Large intestine (tissue), 3 donors: ENCODE measurements at regions not wholly inside any gene's neighbourhood (a gene's known extent, or its start where the extent isn't known, plus 50 kb on each side); places are given as distances from the start of the nearest gene placed in this dataset.

Experiments used
- DNase-seq, 2 donors: peaks; one replicate each; pipeline versions ENCODE4 v3.0.0 to v3.0.0-alpha.2; 2013
- H3K27ac ChIP-seq: one replicate; pipeline ENCODE4 v1.5.1; 2013; ENCODE audit warnings: low read length
- H3K27me3 ChIP-seq: 2 replicates; pipeline ENCODE4 v1.6.1; 2013; ENCODE audit warnings: low read length; ENCODE audit not compliant: control insufficient read depth, insufficient read depth
- H3K36me3 ChIP-seq: 2 replicates; pipeline ENCODE4 v1.6.1; 2013; ENCODE audit warnings: low read length; ENCODE audit not compliant: control insufficient read depth, insufficient read depth
- H3K4me1 ChIP-seq: one replicate; pipeline ENCODE4 v1.6.1; 2013; ENCODE audit warnings: low read length; ENCODE audit not compliant: control insufficient read depth, insufficient read depth
- H3K4me3 ChIP-seq: one replicate; pipeline ENCODE4 v1.5.1; 2013; ENCODE audit warnings: low read length
- H3K9me3 ChIP-seq: one replicate; pipeline ENCODE4 v1.6.1; 2013; ENCODE audit warnings: mild to moderate bottlenecking, low read depth, low read length, moderate library complexity; ENCODE audit not compliant: control insufficient read depth
- WGBS: methylation state at CpG from one replicate; pipeline ENCODE4 v1.1.5; 2013; ENCODE audit warnings: low lambda C conversion rate; ENCODE audit not compliant: insufficient coverage; 5-methylcytosine and 5-hydroxymethylcytosine counted together

DNA sequence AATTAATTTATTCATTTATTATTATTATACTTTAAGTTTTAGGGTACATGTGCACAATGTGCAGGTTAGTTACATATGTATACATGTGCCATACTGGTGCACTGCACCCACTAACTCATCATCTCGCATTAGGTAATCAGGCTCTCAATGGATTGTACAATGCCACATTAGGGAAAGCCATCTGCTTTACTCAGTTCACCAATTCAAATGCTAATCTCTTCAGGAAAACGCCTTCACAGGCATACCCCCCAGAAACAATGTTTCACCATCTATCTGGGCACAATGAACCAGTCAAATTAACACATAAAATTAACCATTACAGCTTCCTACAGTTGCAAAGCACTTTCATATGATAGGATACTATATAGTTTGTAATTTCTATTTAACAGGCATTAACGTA, 84.8 kb upstream of the DNAJC10 start:
- Histone ChIP-seq H3K36me3 (no peaks in the 10 kb centered on the region), H3K27me3 (no peaks in the 10 kb centered on the region), H3K4me3 (no peak overlapping the region), H3K4me1 (no peaks in the 10 kb centered on the region), H3K9me3 (no peaks in the 10 kb centered on the region), H3K27ac (no peak overlapping the region)
- DNase-seq = no peak
- 100% methylated on average over 1 of the region's 3 CpGs for WGBS

DNA sequence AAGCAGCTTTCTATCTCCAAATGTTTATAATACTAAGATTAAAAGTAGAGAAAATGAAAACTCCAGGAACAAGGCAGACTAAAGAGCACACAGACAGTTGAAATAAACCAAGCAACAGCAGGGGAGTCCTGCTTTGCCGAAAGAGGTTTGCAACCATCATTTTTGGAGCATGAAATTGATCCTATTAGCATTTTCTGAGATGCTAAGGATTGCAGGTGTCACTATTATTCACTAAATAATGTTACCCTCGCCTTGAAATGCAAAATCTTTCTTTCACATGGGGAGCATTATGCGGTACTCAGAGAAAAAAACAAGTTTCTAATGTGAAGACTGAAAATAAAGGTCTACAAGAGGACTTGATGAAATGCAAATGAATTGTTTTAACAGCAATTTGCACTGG, 81.7 kb upstream of the DNAJC10 start:
- H3K9me3 ChIP-seq = no peaks in the 10 kb centered on the region

DNA sequence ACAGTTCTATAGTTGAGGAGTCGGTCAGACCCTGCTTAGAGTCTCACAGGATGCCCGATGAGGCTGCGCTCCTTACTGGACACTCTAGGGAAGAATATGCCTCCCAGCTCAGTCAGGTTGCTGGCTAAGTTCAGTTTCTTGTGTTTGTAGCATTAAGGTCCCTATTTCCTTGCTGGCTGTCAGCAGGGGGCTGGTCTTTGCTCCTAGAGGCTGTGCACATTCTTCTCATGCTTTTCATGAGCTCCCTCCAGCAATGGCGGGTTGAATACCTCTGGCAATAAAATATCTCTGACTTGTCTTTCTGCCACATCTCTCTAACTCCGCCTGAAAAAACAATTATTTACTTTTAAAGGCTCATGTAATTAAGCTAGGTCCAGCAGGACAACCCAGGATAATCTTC, 79.4 kb upstream of the DNAJC10 start:
- Histone ChIP-seq H3K4me3 (no peak overlapping the region), H3K27me3 (no peaks in the 10 kb centered on the region), H3K9me3 (no peaks in the 10 kb centered on the region), H3K36me3 (no peaks in the 10 kb centered on the region), H3K27ac (no peak overlapping the region), H3K4me1 (no peaks in the 10 kb centered on the region)
- no peak for DNase-seq
- no CpG with 5 or more reads among the region's 5 CpGs for WGBS

More for the DNA sequence above, 81.7 kb upstream of the DNAJC10 start:
- Histone ChIP-seq H3K4me1 (no peaks in the 10 kb centered on the region), H3K36me3 (no peaks in the 10 kb centered on the region), H3K27me3 (no peaks in the 10 kb centered on the region), H3K4me3 (no peak overlapping the region), H3K27ac (no peak overlapping the region)
- 100% methylated on average over 3 of the region's 3 CpGs for WGBS
- DNase-seq = no peak

DNA sequence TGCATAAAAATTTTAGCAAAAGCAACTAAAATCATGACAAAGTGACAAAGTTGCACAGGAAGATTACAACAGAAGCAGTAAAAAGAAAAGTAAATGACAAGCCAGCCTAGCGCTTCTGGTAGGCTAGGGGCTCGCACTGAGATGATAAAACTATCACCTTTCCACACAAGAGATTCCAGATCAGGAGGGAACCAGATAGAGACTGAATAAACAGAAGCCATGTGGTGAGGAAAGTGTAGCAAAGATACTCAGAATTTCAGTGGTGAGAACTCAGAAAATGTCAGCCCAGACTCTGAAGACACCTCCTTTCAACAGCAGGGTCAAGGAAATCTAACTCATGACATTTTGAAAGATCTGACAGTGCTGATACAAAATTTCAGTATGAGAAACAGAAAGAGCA, 77.4 kb upstream of the DNAJC10 start:
- no peak overlapping the region for H3K4me3 ChIP-seq
- no peak overlapping the region for H3K27ac ChIP-seq
- H3K27me3 ChIP-seq = no peaks in the 10 kb centered on the region
- H3K4me1 ChIP-seq = no peaks in the 10 kb centered on the region
- WGBS = no CpG with 5 or more reads among the region's 2 CpGs
- H3K36me3 ChIP-seq = no peaks in the 10 kb centered on the region
- no peaks in the 10 kb centered on the region for H3K9me3 ChIP-seq
- no peak for DNase-seq

DNA sequence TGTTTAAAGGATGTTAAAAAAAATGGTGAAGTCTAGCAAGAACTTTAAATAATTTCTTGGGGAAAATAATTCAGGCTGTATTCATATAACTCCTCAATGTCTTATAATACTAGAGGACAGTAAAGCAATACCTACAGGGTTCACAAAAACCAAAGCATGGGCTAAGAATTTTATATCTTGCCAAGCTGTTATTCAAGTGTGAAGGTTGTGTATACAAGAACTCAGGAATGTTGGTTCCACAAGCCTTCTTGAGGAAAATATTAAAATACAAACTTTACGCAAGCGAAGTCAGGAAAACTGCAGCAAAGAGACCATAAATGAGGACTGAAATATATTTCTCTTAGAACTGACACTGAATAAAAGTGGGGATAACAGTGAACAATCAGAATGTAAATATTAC, 76.1 kb upstream of the DNAJC10 start:
- no peak for DNase-seq
- WGBS = 94% methylated on average over 2 of the region's 2 CpGs
- Histone ChIP-seq H3K9me3 (no peaks in the 10 kb centered on the region), H3K4me1 (no peaks in the 10 kb centered on the region), H3K27ac (no peak overlapping the region), H3K4me3 (no peak overlapping the region), H3K27me3 (no peaks in the 10 kb centered on the region), H3K36me3 (no peaks in the 10 kb centered on the region)

DNA sequence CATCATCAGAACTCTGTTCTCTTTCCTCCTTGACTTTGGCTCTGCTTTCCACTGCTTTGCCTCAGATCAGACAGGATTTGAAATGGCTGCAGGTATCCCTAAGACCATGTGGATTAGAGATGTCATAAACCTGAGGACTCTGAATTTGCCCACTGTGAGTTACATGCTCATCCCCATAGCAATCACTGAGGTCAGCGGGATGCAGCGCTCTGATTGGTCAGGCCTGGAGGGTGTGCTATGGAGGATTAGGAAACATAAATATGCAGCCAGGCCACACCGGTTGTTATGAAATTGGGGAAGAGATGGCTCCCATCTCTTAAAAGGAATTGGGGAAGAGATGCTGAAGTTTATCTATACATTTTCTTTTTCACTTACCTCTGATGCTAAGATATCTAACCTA, 73.7 kb upstream of the DNAJC10 start:
- H3K27ac ChIP-seq = no peak overlapping the region
- H3K36me3 ChIP-seq = no peaks in the 10 kb centered on the region
- no peaks in the 10 kb centered on the region for H3K9me3 ChIP-seq
- H3K27me3 ChIP-seq = no peaks in the 10 kb centered on the region
- WGBS = no CpG with 5 or more reads among the region's 3 CpGs
- peak in 1 of 2 donors; percentile 28 for DNase-seq
- no peak overlapping the region for H3K4me3 ChIP-seq
- no peaks in the 10 kb centered on the region for H3K4me1 ChIP-seq

DNA sequence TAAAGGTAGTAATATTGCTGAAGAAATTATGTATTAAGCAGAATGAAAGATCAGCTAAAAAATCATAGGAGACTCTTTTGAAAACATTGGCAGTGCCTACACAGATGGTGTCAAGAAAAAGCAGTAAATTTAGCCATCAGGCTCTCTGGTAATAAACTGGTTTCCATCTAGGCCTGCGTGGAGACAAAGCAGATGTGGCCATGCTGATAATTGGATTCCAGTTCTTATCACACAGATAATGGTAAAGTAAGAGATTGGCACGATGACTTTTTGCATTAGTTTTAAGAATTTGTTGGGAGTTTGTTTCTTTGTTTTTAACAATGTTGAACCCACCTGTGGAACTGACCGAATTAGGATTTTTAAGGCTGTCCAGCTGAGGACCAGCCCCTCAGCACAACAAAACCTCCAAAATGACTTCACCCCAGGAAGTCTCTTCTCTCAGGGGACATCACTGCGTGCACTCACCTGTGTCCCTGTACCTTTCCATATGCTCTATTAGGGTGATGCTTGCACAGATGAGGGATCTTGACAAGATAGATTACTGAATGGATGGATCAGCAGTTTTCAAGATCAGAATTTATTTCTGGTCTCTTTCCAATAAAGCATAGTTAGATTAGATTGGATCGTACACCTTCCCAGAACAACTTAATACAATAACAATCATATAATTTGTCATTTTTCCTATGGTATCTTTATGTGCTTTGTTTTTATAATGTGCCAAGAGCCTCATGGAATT, 69.1 kb upstream of the DNAJC10 start:
- WGBS = no CpG with 5 or more reads among the region's 5 CpGs

DNA sequence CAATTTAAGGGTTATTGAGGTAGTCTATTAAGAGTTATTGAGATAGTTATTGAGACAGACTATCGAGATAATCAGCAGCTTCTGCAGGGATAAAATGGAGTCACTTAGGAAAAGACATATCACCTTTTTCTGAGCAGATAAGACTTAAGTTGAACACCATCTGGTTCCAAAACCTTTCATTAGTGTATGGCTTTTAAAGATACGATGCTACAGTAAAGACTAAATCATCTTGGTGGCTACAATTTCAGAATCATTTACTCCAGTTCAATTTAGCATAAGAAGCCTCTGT, 68.6 kb upstream of the DNAJC10 start:
- WGBS = no CpG with 5 or more reads among the region's 2 CpGs
- Histone ChIP-seq H3K4me1 (no peaks in the 10 kb centered on the region), H3K27me3 (no peaks in the 10 kb centered on the region), H3K9me3 (no peaks in the 10 kb centered on the region), H3K36me3 (no peaks in the 10 kb centered on the region), H3K27ac (no peak overlapping the region), H3K4me3 (no peak overlapping the region)
- DNase-seq = no peak

More for the DNA sequence above, 69.1 kb upstream of the DNAJC10 start:
- Histone ChIP-seq H3K4me1 (no peaks in the 10 kb centered on the region), H3K4me3 (no peak overlapping the region), H3K9me3 (no peaks in the 10 kb centered on the region), H3K27ac (no peak overlapping the region), H3K27me3 (no peaks in the 10 kb centered on the region), H3K36me3 (no peaks in the 10 kb centered on the region)
- DNase-seq = no peak

DNA sequence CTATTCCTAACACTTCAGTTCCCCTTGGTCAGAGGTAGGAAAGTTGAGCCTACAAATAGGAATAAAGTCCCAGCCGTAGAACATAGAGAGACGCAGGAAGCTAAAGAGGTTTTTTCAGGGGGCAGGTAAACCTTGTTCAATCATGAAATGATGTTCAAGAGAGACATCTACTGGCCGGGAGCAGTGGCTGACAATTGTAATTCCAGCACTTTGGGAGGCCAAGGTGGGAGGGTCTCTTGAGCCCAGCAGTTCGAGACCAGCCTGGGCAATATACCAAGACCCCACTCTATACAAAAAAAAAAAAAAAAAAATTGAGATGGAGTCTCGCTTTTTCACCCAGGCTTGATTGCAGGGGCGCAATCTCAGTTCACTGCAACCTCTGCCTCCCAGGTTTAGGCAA, 66.7 kb upstream of the DNAJC10 start:
- Histone ChIP-seq H3K4me1 (no peaks in the 10 kb centered on the region), H3K9me3 (no peaks in the 10 kb centered on the region), H3K27me3 (no peaks in the 10 kb centered on the region), H3K27ac (no peak overlapping the region), H3K4me3 (no peak overlapping the region), H3K36me3 (no peaks in the 10 kb centered on the region)
- peak; percentile 16 to 17 for DNase-seq
- WGBS = no CpG with 5 or more reads among the region's 6 CpGs

DNA sequence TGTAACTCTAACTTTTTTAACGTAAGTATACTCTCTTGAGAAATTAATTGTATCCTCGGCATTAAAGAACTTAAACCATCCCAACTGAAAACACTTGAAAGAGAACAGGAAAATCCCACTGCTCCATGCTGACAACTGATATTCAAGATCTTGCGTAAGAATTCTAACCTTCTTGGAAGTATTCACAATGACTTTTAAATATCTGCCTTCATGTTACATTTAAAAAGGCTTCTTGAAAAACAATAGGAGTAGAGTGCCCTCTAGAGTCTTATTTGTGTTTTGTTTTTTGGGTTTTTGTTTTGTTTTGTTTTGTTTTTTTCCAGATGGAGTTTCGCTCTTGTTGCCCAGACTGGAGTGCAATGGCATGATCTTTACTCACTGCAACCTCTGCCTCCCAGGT, 65.4 kb upstream of the DNAJC10 start:
- Histone ChIP-seq H3K27ac (no peak overlapping the region), H3K27me3 (no peaks in the 10 kb centered on the region), H3K36me3 (no peaks in the 10 kb centered on the region), H3K4me1 (no peaks in the 10 kb centered on the region), H3K4me3 (no peak overlapping the region), H3K9me3 (no peaks in the 10 kb centered on the region)
- DNase-seq = peak in 1 of 2 donors; percentile 17
- 82% methylated on average over 3 of the region's 4 CpGs for WGBS

DNA sequence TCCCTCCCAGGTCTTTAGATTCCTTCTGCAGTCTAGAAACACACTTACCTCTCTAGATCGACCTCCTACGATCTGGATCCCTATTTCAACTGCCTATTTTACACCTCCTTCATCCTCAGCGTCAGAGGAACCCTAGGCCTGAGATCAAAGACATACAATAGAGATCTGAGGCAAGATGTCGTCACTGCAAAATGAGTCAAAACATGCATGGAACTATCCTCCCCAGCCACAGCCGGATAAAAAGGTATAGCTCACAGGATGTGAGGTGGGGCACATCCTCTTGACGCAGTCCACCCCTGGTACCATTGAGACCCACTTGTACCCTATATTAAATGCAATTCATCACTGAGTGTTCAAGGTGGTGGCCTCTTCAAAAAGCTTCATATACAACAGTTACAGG, 63.7 kb upstream of the DNAJC10 start:
- Histone ChIP-seq H3K9me3 (no peaks in the 10 kb centered on the region), H3K4me3 (no peak overlapping the region), H3K36me3 (no peaks in the 10 kb centered on the region), H3K27ac (no peak overlapping the region), H3K4me1 (no peaks in the 10 kb centered on the region), H3K27me3 (no peaks in the 10 kb centered on the region)
- no peak for DNase-seq
- WGBS = 90% methylated on average over 2 of the region's 6 CpGs
